ENCODE measurements at regions not wholly inside any gene's neighbourhood (a gene's known extent, or its start where the extent isn't known, plus 50 kb on each side); places are given as distances from the start of the nearest gene placed in this dataset.
"Not testable (repeated sequence)": the region's sequence is repeated elsewhere in the genome, so short reads cannot be mapped to it uniquely, and the experiment has no call there.

DNA sequence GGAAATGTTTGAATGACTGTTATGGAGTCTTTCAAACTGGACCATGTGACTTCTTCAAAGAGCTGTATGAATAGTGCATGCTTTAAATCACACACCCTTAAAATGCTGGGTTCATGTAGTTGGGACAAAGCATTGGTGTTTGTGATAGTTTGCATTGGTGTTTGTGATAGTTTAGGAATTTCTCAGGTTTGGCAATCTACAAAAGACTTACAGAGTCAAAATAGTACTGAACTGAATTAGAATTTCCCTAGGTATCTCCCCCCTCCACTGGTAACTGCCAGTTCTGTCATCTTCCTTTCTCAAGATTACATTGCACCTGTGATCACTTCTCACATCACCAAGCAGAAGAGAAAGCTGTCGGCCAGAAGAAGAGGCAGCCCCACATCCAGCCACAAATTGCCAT, 261.1 kb downstream of the GATA3 start:
- DNase-seq: no peak

DNA sequence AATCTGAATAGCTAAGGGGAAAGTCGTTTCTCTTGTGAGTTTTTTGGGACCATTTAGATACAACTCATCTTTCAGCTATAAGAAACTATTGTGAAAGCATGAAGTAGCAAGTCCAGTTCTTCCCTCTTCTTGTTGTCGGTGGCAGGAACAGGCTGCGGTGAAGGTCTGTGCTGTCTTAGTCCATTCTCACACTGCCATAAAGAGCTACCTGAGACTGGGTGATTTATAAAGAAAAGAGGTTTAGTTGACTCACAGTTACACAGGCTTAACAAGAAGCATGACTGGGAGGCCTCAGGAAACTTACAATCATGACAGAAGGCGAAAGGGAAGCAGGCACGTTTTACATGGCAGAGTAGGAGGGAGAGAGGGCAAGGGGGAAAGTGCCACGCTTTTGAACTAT, 261.8 kb downstream of the GATA3 start:
- DNase-seq: no peak

DNA sequence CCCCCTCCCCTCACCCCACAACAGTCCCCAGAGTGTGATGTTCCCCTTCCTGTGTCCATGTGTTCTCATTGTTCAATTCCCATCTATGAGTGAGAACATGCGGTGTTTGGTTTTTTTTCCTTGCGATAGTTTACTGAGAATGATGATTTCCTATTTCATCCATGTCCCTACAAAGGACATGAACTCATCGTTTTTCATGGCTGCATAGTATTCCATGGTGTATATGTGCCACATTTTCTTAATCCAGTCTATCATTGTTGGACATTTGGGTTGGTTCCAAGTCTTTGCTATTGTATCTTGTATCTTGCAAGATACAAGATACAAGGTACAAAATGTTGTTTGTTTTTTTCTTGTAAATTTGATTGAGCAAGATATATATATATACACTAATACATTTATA, 263.9 kb downstream of the GATA3 start:
- DNase-seq: not testable (repeated sequence)

DNA sequence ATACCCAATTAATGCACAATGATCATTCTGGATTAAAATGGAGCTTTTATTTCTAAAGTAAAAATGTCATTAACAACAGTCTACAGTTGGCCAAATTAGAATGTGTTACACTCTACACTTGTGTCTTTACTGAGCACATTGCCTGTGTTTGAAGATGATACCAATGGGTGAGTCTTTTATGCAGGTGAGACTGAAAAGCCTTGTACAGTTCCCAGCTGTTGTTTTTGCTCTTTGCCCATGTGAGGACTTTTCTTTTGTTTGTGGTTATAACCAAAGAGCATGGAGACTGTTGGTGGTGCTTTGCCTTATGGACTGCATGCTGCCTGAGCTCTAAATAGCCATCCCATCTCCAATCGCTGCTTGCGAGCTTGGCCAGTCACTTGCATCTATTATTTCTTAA, 264.5 kb downstream of the GATA3 start:
- no peak for DNase-seq

DNA sequence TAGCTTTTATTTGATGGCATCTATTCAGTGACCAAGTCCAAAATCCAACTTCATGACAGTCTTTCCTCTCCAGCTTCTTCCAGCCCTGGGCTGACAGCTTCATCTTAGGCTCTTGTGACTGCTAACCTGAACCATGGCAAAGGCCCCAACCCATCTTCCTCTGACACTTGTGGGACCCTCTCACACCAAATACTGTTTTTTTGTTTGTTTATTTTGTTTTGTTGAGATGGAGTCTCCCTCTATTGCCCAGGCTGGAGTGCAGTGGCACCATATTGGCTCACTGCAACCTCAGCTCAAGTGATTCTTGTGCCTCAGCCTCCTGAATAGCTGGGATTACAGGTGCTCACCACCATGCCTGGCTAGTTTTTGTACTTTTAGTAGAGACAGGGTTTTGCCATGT, 265.2 kb downstream of the GATA3 start:
- DNase-seq: no peak

DNA sequence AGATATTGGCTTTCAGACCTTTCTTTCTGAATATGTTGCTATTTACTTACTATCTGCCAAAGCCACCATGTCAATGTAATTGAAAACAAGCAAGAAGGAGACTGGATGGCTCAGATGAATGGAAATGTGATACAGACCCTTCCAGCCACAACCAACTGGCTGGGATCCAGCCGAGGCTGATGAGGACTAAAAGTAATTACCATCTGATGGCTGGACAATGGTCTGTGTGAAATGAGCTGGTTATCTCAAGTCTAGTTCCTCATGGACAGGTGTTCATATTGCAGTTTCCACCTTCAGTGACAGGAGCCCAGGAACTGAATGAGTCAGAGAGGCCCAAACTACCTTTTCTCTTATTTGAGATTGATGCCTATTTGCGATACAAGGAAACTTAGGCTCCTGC, 267.5 kb downstream of the GATA3 start:
- DNase-seq: no peak

DNA sequence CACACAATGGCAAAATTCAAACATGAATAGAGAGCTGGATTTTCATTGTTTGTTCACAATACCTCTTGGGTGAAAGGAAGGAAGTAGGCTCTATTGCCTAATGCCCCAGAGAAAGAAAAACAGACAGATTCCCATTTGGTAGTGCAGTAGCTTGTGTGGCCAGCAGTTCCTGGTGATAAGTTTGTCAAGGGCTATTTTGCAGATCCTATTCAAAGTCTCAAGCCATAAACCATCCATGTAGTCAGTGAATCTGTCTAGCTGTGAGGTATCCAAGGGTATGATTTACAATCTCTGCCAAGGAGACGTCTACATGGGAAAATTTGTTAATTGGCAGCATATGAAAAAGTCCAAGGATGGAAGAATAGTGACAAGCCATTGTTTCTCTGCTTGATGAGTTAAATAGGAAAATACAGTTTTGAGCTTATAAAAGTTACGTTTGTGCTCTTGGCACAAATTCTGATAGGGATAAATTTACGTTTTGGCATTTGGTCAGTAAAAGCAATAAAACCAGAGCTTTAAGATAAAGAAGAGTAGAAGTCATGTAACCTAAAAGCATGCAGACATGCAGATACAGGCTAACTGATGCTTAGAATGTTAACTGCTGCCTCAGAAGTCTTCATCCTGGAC, 269.1 kb downstream of the GATA3 start:
- no peak for DNase-seq

DNA sequence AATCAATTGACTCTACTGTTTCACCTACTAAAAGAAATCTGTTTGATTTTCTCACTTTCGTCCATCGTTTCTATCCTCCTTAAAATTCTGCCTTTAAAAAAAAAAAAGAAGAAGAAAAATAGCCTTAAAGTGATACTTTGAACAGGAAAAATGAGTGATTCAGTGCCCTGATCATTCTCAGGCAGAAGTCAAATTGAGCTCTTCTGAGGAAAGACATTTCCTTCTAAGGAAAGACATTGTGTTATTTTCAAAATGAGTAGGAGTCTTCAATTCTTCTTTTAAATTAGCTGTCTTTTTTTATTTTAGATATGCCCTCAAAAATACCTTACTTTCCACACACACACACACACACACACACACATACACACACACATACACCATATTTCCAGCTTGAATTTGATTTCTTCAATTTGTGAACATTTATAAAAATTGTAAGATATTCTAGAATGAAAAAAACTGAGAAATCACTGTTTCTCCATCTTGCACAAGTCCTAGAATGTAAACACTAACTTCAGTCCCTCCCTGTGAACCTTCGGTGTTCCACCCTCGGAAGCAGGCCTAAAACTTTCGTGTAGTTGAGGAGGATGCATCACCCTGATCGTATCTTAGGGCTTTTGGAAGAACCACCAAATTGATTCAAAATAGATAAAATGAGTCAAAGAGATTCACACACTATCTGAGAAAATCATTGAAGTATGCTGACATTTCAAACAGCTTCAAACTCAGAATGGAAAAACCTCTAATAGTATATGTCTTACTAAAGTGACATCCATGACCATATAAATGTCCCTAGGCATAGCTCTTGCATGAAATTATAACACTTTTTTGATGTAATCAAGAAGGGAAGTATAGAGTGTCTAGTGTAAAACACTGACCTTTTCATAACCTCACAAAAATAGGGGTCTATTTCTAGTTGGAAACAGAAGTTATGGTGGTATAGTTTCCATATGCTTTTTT, 270.8 kb downstream of the GATA3 start:
- no peak for DNase-seq

DNA sequence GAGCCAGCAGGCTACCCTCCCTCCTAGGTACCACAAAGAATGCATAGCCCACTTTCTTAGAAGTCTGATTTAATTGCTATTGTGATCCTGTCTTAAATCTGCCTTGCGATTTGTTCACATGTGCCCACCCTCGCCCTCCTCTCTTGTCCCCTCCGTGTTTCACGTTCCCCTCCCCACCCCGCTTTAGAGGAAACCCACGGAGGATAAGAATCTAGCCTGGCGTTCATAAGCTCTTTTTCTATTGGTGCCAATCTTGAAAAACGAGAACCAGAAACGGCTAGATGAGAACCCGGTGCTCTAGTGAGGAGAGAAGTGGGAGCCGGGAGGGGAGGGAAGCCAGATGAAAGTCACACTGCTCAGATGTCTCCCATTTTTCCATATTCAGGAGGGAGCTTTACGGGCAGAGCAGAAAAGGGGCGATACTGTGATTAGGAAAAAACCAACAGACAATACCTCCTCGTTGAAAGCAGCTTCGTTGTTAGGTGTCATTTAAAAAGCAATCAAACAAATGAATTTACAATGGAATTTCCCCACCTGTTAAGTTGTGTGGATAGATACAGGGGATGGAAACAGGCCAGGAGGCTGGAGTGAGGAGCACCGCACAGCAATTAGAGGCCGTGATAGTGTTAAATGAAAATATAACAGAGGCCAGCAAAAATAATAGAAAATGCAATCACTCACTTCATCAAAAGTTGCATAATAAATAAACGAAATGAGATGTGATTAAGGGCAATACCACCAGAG, 272.1 kb downstream of the GATA3 start:
- no peak for DNase-seq

DNA sequence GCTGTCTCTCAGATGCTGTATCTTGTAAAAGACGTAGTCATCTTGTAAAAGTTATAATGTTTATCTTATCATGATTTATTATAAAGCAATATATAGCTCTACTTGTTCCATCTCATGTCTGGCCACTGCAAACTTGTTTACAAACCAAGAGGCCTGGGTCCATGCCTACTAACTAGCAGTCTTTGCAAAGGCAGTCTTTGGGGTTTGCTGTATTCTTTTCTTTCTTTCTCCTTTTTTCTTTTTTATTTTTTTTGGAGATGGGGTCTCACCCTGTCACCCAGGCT, 272.6 kb downstream of the GATA3 start:
- DNase-seq: no peak

DNA sequence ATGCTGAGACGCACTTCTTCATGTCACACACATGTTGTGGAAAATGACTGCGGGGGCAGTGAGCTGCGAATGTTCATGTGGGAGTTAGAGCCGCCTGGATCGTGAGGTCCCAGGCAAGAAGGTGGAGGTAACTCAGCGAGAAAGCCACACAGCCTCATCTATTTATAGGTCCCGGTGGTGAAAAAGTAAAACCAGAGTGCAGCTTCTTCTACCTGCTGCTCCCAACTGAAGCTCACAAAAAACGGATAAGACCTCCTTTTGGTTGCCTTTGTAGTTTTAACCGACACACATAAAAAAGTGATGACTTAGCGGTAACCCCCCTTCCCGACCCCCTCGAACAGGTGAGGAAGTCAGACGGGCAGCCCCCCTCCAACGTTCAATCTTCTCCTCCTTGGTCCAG, 276.9 kb downstream of the GATA3 start:
- DNase-seq: no peak

DNA sequence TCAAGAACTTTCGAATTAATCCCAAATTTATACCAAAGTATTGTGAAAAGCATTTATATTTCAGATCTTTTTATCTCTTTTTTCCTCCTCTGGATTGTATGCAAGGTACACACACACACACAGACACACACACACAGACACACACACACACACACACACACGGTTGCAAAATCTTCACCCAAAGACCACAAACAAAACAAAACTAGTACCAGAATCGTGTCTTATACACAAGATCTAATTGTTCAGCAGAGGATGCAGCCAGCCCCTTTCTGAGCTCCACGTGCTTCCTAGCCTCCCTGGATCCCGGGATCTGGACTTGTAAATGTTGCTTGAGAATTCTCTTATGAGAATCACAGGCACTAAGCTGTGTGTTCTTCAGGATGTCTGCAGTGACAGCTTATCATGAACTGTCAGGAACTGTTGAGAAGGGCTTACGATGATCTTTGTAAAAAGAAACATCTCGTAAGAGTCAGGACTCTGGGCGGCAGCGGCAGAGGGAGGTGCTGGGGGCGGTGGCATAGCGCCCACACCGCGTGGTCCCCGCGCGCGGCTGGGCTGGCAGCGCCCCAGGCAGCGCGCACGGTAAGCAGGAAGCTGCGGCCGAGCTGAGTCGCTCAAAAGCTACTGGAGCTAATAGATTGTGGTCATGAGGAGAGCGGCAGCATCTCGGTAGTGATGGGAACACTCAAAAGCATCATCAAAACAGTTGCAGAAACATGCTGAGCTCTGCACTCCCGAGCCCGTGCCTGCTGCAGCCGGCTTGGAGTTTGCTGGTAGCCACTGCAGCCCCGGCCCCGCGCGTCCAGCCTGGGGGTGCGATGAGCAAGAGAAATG, 277.6 kb downstream of the GATA3 start:
- no peak for DNase-seq

DNA sequence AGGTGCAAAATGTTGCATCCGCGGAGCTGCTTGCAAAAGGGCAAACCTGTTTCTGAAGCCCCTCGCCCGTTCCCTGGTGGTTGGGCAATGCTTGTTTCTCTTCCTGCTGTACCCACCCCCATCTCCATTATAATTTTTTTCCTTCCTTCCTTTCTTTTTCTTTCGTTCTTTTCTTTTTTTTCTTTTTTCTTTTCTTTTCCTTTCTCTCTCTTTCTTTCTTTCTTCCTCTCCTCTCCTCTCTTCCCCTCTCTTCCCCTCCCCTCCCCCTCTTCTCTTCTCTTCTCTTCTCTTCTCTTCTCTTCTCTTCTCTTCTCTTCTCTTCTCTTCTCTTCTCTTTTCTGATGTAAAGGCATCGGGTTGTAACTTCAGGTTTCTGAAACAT, 278.2 kb downstream of the GATA3 start:
- DNase-seq: no peak

DNA sequence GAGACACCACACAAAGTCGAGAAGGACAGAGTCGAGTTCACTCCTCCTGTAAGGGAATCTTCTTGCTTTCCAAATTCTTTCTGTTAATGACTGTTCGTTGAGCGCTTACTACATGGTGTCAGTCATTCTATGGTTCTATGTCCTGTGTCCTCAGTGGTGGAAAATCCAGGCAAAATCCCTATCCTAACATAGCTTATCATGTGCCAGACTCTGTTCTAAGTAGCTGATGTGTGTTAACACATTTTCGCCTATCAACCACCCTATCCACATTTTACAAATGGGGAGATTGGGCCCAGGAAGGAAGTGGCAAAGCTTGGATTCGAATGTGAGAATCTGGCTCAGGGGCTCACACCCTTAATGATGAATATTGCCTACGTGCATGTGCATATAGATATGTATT, 280.1 kb downstream of the GATA3 start:
- DNase-seq: no peak

DNA sequence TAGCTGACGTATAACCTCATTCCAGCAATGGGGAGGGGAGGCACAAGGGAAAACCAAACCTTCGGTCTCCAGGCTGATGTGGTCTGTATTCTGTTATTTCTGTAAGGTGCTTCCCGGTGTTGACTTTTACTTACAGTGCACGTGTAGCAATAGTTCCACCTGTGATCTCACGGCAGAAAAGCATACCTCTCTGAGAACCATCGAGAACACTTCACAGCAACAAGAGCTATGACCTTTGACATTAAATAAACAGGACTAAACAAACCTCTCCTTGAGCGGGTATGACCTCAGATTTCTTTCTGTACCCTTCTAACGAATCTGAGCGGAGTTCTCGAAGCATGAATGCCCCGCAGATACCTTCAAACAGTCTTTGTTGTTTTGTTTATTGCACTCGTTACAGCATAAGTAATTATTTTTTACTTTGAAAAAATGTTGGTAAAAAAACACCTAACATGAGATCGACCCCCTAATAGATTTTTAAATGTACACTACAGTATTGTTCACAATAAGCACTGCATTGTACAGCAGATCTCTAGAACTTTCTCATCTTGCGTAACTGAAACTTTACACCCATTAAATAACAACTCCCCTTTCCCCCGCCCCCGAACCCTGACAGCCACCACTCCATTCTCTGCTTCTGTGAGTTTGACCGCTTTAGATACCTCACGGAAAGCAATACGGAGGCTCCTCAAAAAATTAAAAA, 282.3 kb downstream of the GATA3 start:
- no peak for DNase-seq

DNA sequence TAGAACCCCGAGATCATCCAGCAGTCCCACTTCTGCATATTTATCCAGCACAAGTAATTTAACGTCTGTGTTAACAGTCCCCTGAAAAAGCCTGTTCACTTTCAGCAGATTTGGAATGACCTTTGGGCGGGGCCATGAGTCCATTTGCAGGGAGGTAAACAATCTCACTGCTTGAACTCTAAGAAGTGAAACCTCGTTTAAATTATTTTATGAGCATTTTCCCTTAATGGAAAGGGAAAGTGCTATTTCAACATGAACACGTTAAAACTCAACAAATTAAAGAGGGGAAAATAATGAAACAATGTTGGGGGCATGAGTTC, 282.8 kb downstream of the GATA3 start:
- DNase-seq: no peak

DNA sequence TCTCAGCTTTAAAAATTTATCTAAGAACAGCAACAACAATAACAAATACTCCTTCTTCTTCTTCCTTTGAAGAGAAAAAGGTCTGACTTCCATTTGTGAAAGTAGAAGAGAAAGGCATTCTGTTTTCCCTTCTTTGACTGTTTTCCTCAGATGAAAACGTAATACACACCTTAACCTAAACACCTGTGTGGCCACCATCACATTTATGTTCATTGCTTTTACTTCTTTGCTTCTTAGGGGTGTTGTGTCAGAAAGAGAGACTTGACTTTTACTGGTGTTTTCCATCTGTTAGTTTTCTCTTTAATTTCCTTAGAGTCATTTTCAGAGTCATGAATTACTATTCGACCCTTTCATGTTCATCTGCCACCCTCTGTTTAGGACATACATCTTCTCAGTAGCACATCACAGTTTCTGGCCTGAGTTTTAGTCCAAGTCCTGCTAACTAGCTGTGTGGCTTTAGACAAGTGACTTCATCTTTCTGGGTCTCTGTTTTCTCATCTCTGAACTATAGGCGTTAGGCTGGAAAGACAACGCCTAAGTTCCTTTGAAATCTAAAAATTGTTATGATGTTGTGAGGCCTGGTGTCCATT, 283.8 kb downstream of the GATA3 start:
- DNase-seq: no peak

DNA sequence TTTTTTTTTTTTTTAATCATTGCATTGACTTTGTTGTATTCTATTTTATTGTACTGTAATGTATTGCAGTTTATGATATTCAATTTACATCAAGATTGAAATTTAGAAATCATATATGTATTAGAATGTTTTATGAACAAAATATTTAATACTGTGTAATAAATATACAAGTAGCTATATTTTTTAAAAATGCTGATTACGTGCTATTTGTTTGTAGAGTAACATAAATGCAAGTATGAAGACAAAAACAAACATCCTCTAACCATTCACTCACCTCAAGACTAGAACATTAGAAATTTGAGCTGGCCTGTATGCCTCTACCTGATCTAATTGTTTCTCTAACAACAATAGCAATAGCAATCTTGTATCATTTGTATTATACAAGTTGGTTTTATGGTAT, 290.3 kb downstream of the GATA3 start:
- DNase-seq: no peak

DNA sequence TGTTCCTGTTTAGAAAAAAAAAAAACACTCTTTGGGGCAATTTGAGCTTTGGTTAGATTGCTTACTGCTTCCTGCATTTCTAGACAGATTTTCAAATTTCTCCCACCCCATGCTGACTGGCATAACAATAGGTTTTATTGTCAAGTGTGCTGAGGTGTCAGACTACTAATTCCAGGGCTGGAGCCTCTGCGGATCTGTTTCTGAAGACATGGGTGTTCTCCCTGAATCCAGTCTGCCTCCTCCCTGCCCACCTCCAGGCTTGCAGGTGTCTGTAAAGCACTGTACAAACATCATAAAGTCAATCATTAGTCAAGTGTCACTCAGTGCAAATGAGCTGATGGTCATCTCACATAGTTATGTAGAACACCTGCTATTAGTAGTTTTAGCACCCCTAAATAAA, 292.4 kb downstream of the GATA3 start:
- DNase-seq: no peak

DNA sequence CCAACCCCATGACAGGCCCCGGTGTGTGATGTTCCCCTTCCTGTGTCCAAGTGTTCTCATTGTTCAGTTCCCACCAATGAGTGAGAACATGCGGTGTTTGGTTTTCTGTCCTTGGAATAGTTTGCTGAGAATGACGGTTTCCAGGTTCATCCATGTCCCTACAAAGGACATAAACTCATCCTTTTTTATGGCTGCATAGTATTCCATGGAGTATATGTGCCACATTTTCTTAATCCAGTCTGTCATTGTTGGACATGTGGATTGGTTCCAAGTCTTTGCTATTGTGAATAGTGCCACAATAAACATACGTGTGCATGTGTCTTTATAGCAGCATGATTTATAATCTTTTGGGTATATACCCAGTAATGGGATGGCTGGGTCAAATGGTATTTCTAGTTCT, 293.1 kb downstream of the GATA3 start:
- DNase-seq: not testable (repeated sequence)

DNA sequence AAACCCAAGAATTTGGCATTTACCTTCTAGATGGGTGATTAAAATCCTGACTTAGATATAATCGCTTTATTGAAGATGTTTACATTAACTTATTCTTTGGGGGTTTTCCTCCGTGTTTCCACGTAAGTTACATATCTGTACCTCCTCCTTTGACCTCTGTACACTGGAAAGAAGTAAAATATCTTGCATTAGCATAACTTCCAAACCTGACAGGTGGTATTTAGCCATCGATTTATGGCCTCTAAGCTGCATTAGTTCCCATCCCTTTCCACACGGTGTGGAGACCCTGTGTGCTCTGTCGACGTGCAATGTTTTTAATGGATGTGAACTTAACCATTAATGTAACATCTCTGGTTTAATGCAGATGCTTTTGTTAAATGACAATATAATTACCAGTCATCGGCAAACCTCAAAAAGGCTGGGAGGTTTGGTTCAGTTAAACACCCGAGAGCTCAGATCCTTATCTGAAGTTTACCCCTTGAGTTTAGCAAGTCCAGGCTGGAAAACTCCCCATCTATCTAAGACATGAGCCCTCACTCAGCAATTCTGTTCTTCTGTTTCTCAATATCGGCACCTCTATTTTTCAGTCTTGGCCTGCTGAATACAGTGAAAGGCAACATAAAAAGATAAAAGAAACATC, 295.2 kb downstream of the GATA3 start:
- no peak for DNase-seq

Measured in NCI-H1417 (cell line).